ENCODE measurements at regions not wholly inside any gene's neighbourhood (a gene's known extent, or its start where the extent isn't known, plus 50 kb on each side); places are given as distances from the start of the nearest gene placed in this dataset.
"Not testable (repeated sequence)": the region's sequence is repeated elsewhere in the genome, so short reads cannot be mapped to it uniquely, and the experiment has no call there.

GRCh38 chrX:76924616-76925015 is 497.1 kb downstream of the MAGEE1 start:
- TF ChIP-seq EZH2 (IDR thresholded peaks at IDR 0.05; ENCODE audit: borderline replicate concordance, low read length); CTCF (conservative IDR thresholded peaks at IDR 0.05 in 1 of 2, IDR thresholded peaks at IDR 0.05 in 1 of 2; ENCODE audit: extremely low read depth in 1 of 2, insufficient read depth in 1 of 2, low read depth in 1 of 2, low read length in 2 of 2): not testable (repeated sequence)

Measured in mammary epithelial cell (primary cell).